Progenitor cell of endocrine pancreas (in vitro differentiated cells): ENCODE measurements at regions not wholly inside any gene's neighbourhood (a gene's known extent, or its start where the extent isn't known, plus 50 kb on each side); places are given as distances from the start of the nearest gene placed in this dataset.
A peak's percentile ranks its signal among the peaks of the same experiment; 100 is the strongest.
"Not testable (repeated sequence)": the region's sequence is repeated elsewhere in the genome, so short reads cannot be mapped to it uniquely, and the experiment has no call there.

Source experiments
- DNase-seq: peaks from one replicate; pipeline ENCODE4 v3.0.0; 2021; ENCODE audit warnings: low spot score; ENCODE audit not compliant: unreplicated experiment
- H3K27ac Mint-ChIP-seq: 2 replicates; pipeline ENCODE4 v1.8.0; 2021; ENCODE audit warnings: mild to moderate bottlenecking, moderate library complexity, mixed read lengths
- H3K27me3 Mint-ChIP-seq: 2 replicates; pipeline ENCODE4 v1.8.0; 2021; ENCODE audit warnings: mixed read lengths
- H3K36me3 Mint-ChIP-seq: 2 replicates; pipeline ENCODE4 v1.8.0; 2022; ENCODE audit warnings: mixed read lengths; ENCODE audit not compliant: insufficient read depth
- H3K4me1 Mint-ChIP-seq: 2 replicates; pipeline ENCODE4 v1.8.0; 2021; ENCODE audit warnings: low read depth, mixed read lengths
- H3K4me3 Mint-ChIP-seq: 2 replicates; pipeline ENCODE4 v1.8.0; 2021; ENCODE audit warnings: low read depth, mild to moderate bottlenecking, moderate library complexity, mixed read lengths
- H3K9me3 Mint-ChIP-seq: 2 replicates; pipeline ENCODE4 v1.8.0; 2021; ENCODE audit warnings: low read depth, mixed read lengths
- CTCF ChIP-seq: fragments of 200-600 bp; sonication (generic); IDR thresholded peaks from one replicate; pipeline ENCODE4 v1.5.0; 2021; ENCODE audit warnings: antibody characterized with exemption, mild to moderate bottlenecking; ENCODE audit not compliant: unreplicated experiment

GRCh38 chr2:199040522-199040921 lies 417.2 kb downstream of the SATB2 start:
- no peaks in the 10 kb centered on the region for H3K27me3 Mint-ChIP-seq
- H3K4me3 Mint-ChIP-seq = no peak overlapping the region
- H3K36me3 Mint-ChIP-seq = no peaks in the 10 kb centered on the region
- DNase-seq = no peak
- no peaks in the 10 kb centered on the region for H3K4me1 Mint-ChIP-seq
- H3K9me3 Mint-ChIP-seq = no peaks in the 10 kb centered on the region
- no peak overlapping the region for H3K27ac Mint-ChIP-seq
- no peak for TF ChIP-seq CTCF

GRCh38 chr2:199033761-199034160 lies 424.0 kb downstream of the SATB2 start:
- not testable (repeated sequence) for H3K9me3 Mint-ChIP-seq, H3K4me3 Mint-ChIP-seq, DNase-seq, H3K27ac Mint-ChIP-seq, H3K27me3 Mint-ChIP-seq, H3K4me1 Mint-ChIP-seq, H3K36me3 Mint-ChIP-seq

- no peak overlapping the region for H3K4me3 Mint-ChIP-seq
- no peaks in the 10 kb centered on the region for H3K36me3 Mint-ChIP-seq
- H3K4me1 Mint-ChIP-seq = no peaks in the 10 kb centered on the region
- no peaks in the 10 kb centered on the region for H3K9me3 Mint-ChIP-seq
- no peaks in the 10 kb centered on the region for H3K27me3 Mint-ChIP-seq
- no peak for DNase-seq
- TF ChIP-seq CTCF = no peak
- H3K27ac Mint-ChIP-seq = no peak overlapping the region
These were observed 432.6 kb downstream of the SATB2 start for GRCh38 chr2:199025146-199025545.

- H3K27me3 Mint-ChIP-seq = no peaks in the 10 kb centered on the region
- no peaks in the 10 kb centered on the region for H3K36me3 Mint-ChIP-seq
- no peak for DNase-seq
- no peaks in the 10 kb centered on the region for H3K4me1 Mint-ChIP-seq
- no peak overlapping the region for H3K4me3 Mint-ChIP-seq
- TF ChIP-seq CTCF = no peak
- no peaks in the 10 kb centered on the region for H3K9me3 Mint-ChIP-seq
- H3K27ac Mint-ChIP-seq = no peak overlapping the region
These were observed 433.5 kb downstream of the SATB2 start for GRCh38 chr2:199024224-199024623.

GRCh38 chr2:199019898-199020507 lies 437.7 kb downstream of the SATB2 start:
- peak; percentile 71 for TF ChIP-seq CTCF
- no peaks in the 10 kb centered on the region for H3K27me3 Mint-ChIP-seq
- no peak overlapping the region for H3K27ac Mint-ChIP-seq
- no peak overlapping the region for H3K4me3 Mint-ChIP-seq
- no peaks in the 10 kb centered on the region for H3K9me3 Mint-ChIP-seq
- H3K36me3 Mint-ChIP-seq = no peaks in the 10 kb centered on the region
- no peak for DNase-seq
- no peaks in the 10 kb centered on the region for H3K4me1 Mint-ChIP-seq

- no peak for DNase-seq
- Mint-ChIP-seq H3K4me3 (no peak overlapping the region), H3K4me1 (no peaks in the 10 kb centered on the region), H3K9me3 (no peaks in the 10 kb centered on the region), H3K27ac (no peak overlapping the region), H3K27me3 (no peaks in the 10 kb centered on the region), H3K36me3 (no peaks in the 10 kb centered on the region)
- TF ChIP-seq CTCF = no peak
These were observed 438.9 kb downstream of the SATB2 start for GRCh38 chr2:199018826-199019225.
